ENCODE measurements at regions not wholly inside any gene's neighbourhood (a gene's known extent, or its start where the extent isn't known, plus 50 kb on each side); places are given as distances from the start of the nearest gene placed in this dataset.

DNA sequence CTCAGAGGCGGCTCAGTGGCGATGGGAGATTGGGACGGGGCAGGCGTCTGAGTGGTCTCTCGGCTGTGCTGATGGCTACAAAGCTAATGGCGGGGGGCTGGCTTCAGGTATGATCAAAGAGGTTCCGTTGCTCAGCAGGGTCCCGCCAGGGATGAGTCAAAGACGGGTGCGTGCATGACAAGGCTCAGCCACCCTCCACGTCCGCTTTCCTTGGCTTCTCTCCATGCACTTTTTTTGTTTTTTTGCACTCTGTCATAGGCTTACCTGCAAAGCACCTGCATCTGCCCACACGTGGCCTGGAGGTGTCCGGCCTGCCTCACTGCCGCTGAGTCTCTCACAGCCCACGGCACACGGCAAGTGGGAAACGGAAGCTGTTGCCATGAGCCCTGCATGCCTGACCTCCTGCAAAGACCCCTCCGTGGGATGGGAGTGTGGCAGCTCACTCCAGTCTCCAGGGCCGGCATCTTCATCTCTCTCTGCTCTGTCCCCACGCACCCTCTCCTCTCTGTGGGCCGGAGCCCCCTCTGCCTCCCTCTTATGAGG, 85.5 kb upstream of the ZNF469 start (continued):
- no peak for TF ChIP-seq HMGA2 (CRISPR knock-in tag; IDR thresholded peaks at IDR 0.05)
- TF ChIP-seq, protein P1, sequence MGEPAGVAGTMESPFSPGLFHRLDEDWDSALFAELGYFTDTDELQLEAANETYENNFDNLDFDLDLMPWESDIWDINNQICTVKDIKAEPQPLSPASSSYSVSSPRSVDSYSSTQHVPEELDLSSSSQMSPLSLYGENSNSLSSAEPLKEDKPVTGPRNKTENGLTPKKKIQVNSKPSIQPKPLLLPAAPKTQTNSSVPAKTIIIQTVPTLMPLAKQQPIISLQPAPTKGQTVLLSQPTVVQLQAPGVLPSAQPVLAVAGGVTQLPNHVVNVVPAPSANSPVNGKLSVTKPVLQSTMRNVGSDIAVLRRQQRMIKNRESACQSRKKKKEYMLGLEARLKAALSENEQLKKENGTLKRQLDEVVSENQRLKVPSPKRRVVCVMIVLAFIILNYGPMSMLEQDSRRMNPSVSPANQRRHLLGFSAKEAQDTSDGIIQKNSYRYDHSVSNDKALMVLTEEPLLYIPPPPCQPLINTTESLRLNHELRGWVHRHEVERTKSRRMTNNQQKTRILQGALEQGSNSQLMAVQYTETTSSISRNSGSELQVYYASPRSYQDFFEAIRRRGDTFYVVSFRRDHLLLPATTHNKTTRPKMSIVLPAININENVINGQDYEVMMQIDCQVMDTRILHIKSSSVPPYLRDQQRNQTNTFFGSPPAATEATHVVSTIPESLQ (CRISPR knock-in tag; IDR thresholded peaks at IDR 0.05) = no peak
- no peak for TF ChIP-seq MXD4 (CRISPR knock-in tag; IDR thresholded peaks at IDR 0.05; ENCODE audit: borderline replicate concordance)
- TF ChIP-seq CREM (CRISPR knock-in tag; IDR thresholded peaks at IDR 0.05) = no peak
- TF ChIP-seq RORB (CRISPR knock-in tag; IDR thresholded peaks at IDR 0.05) = no peak
- no peak for TF ChIP-seq IRF1 (CRISPR knock-in tag; IDR thresholded peaks at IDR 0.05)
- no peak for TF ChIP-seq ZNF671 (CRISPR knock-in tag; IDR thresholded peaks at IDR 0.05)
- TF ChIP-seq MLX (CRISPR knock-in tag; IDR thresholded peaks at IDR 0.05) = no peak
- no peak for TF ChIP-seq ZNF423 (CRISPR knock-in tag; IDR thresholded peaks at IDR 0.05)

GRCh38 chr16:88298181-88298832, 84.5 kb upstream of the ZNF469 start:
- no peaks in the 10 kb centered on the region for H3K4me1 Mint-ChIP-seq
- no peaks in the 10 kb centered on the region; the same call in 1 of the 2 replicates for H3K27me3 Mint-ChIP-seq (ENCODE audit: low read depth)
- ChIA-PET POLR2A (no interaction called here), CTCF (interaction anchor here (1.1 to 1.9 kb wide), 3 partner anchors 11 to 139 kb away, joined by 3 to 5 read pairs (median 4); no protein-coding TSS in a partner anchor)
- H3K9me3 Mint-ChIP-seq = peaks cover 19% of the 10 kb centered on the region
- ATAC-seq (no peak), DNase-seq (ENCODE audit: low spot score) (no peak)
- H3K36me3 Mint-ChIP-seq = no peaks in the 10 kb centered on the region
- no peak overlapping the region for H3K27ac Mint-ChIP-seq
- no peak overlapping the region for H3K4me3 Mint-ChIP-seq
- TF ChIP-seq ATF2 (CRISPR knock-in tag; IDR thresholded peaks at IDR 0.05; ENCODE audit: borderline replicate concordance, low read depth) (no peak), ZNF138 (CRISPR knock-in tag; conservative IDR thresholded peaks at IDR 0.05) (no peak), SOX15 (CRISPR knock-in tag; IDR thresholded peaks at IDR 0.05) (no peak), NFE2L1 (CRISPR knock-in tag; IDR thresholded peaks at IDR 0.05) (no peak), SMAD4 (CRISPR knock-in tag; IDR thresholded peaks at IDR 0.05) (no peak), CTCF (IDR thresholded peaks at IDR 0.05) (no peak)
- TF ChIP-seq, protein P2, sequence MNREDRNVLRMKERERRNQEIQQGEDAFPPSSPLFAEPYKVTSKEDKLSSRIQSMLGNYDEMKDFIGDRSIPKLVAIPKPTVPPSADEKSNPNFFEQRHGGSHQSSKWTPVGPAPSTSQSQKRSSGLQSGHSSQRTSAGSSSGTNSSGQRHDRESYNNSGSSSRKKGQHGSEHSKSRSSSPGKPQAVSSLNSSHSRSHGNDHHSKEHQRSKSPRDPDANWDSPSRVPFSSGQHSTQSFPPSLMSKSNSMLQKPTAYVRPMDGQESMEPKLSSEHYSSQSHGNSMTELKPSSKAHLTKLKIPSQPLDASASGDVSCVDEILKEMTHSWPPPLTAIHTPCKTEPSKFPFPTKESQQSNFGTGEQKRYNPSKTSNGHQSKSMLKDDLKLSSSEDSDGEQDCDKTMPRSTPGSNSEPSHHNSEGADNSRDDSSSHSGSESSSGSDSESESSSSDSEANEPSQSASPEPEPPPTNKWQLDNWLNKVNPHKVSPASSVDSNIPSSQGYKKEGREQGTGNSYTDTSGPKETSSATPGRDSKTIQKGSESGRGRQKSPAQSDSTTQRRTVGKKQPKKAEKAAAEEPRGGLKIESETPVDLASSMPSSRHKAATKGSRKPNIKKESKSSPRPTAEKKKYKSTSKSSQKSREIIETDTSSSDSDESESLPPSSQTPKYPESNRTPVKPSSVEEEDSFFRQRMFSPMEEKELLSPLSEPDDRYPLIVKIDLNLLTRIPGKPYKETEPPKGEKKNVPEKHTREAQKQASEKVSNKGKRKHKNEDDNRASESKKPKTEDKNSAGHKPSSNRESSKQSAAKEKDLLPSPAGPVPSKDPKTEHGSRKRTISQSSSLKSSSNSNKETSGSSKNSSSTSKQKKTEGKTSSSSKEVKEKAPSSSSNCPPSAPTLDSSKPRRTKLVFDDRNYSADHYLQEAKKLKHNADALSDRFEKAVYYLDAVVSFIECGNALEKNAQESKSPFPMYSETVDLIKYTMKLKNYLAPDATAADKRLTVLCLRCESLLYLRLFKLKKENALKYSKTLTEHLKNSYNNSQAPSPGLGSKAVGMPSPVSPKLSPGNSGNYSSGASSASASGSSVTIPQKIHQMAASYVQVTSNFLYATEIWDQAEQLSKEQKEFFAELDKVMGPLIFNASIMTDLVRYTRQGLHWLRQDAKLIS (CRISPR knock-in tag; IDR thresholded peaks at IDR 0.05; ENCODE audit: borderline replicate concordance) = no peak
- TF ChIP-seq, protein P3, sequence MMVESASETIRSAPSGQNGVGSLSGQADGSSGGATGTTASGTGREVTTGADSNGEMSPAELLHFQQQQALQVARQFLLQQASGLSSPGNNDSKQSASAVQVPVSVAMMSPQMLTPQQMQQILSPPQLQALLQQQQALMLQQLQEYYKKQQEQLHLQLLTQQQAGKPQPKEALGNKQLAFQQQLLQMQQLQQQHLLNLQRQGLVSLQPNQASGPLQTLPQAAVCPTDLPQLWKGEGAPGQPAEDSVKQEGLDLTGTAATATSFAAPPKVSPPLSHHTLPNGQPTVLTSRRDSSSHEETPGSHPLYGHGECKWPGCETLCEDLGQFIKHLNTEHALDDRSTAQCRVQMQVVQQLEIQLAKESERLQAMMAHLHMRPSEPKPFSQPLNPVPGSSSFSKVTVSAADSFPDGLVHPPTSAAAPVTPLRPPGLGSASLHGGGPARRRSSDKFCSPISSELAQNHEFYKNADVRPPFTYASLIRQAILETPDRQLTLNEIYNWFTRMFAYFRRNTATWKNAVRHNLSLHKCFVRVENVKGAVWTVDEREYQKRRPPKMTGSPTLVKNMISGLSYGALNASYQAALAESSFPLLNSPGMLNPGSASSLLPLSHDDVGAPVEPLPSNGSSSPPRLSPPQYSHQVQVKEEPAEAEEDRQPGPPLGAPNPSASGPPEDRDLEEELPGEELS (CRISPR knock-in tag; IDR thresholded peaks at IDR 0.05) = no peak

Data from WTC11 (cell line).